AG09309 (cell line): ENCODE measurements at regions not wholly inside any gene's neighbourhood (a gene's known extent, or its start where the extent isn't known, plus 50 kb on each side); places are given as distances from the start of the nearest gene placed in this dataset.
"Not testable (repeated sequence)": the region's sequence is repeated elsewhere in the genome, so short reads cannot be mapped to it uniquely, and the experiment has no call there.

Source experiments
- DNase-seq: peaks from one replicate; pipeline ENCODE4 v3.0.0-alpha.2; 2010; ENCODE audit warnings: low read depth
- H3K4me3 ChIP-seq: 2 replicates; pipeline ENCODE4 v1.5.1; 2011; ENCODE audit warnings: mild to moderate bottlenecking, low read depth, low read length, moderate library complexity; ENCODE audit not compliant: control insufficient read depth
- TF ChIP-seq, protein P1 (sequence below): IDR thresholded peaks from 2 replicates; pipeline ENCODE4 v1.5.1; 2011; ENCODE audit warnings: mild to moderate bottlenecking, low read depth, low read length, inconsistent platforms; ENCODE audit not compliant: insufficient read depth, control insufficient read depth; ENCODE audit errors: missing control alignments

DNA sequence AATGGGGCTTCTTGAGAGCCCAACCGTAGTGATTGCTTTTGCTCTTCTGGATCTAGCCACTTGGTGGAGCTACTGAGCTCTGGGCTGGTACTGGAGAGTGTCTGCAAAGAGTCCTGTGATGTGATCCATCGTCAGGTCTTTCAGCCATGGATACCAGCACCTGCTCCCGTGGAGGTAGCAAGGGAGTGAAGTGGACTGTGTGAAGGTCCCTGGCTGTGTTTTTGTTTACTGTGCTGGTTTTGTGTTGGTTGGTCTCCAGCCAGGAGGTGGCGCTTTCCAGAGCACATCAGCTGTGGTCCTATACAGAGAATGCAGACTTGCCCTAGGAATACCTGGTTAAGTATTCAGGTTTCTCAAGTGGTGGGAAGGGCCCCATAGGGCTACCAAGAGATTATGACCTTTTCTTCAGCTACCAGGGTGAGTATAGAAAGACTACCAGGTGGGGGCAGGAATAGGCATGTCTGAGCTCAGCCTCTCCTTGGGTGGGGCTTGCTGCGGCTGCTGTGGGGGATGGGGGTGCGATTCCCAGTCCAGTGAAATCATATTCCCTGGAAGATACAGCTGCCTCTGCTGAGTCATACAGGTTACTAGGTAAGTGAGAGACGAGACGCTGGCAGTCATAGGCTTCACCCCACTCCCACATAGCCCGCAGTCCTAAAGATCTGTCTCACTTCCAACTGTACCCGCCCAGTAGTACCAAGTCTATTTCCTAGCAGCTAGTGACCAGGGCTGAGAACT, 733.7 kb downstream of the ZNF385D start:
- TF ChIP-seq, protein P1, sequence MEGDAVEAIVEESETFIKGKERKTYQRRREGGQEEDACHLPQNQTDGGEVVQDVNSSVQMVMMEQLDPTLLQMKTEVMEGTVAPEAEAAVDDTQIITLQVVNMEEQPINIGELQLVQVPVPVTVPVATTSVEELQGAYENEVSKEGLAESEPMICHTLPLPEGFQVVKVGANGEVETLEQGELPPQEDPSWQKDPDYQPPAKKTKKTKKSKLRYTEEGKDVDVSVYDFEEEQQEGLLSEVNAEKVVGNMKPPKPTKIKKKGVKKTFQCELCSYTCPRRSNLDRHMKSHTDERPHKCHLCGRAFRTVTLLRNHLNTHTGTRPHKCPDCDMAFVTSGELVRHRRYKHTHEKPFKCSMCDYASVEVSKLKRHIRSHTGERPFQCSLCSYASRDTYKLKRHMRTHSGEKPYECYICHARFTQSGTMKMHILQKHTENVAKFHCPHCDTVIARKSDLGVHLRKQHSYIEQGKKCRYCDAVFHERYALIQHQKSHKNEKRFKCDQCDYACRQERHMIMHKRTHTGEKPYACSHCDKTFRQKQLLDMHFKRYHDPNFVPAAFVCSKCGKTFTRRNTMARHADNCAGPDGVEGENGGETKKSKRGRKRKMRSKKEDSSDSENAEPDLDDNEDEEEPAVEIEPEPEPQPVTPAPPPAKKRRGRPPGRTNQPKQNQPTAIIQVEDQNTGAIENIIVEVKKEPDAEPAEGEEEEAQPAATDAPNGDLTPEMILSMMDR, result peak; percentile 20
- DNase-seq, result no peak
- no peak overlapping the region for H3K4me3 ChIP-seq

DNA sequence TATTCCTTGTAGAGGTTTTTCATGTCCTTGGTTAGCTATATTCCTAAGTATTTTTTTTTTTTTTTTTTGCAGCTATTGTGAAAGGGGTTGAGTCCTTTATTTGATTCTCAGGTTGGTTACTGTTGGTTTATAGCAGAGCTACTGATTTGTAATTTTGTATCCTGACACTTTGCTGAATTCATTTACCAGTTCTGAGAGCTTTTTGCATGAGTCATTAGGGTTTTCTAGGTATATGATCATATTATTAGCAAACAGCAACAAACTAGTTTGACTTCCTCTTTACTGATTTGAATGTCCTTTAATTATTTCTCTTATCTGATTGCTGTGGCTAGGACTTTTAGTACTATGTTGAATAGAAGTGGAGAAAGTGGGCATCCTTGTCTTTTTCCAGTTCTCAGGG, 737.4 kb downstream of the ZNF385D start:
- no peak for DNase-seq
- TF ChIP-seq, protein P1, result no peak

DNA sequence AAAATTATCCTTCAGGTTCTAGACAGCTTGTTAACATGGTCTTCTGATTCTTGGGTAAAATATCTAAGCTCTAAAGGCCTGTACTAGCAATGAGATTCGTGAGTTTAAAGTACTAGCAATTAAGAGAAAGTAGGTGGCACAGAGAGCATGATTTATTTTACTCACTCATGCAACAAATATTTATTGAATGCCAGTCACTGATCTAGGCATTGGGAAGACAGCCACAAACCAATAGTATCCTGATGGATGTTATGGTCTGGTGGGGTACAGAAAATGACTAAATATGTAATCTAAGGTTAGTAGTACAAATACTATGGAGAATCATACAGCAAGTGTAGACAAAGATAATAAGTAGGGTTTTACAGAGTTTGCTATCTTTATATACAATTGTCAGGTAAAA, 751.3 kb downstream of the ZNF385D start:
- TF ChIP-seq, protein P1, result no peak

More for the DNA sequence above, 737.4 kb downstream of the ZNF385D start:
- no peak overlapping the region for H3K4me3 ChIP-seq

DNA sequence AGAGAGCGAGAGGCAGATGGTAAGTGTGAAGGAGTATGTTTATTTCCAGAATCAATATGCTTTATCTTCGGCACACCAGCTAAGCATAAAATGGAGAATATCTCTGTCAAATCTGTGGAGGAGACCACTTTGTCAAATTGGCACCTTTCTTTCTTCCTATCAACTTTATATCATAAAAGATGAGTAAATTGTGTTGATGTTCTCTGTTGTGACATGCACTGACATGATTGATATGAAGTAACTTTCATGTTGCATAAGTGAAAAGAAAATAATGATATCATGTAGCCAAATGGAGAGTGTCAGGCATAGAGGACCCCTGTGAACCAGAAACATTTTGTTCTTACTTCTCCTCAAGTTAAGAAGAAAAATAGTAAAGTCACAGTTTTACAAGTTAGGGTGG, 753.8 kb downstream of the ZNF385D start:
- no peak for DNase-seq
- H3K4me3 ChIP-seq, result no peak overlapping the region
- TF ChIP-seq, protein P1, result no peak

More for the DNA sequence above, 751.3 kb downstream of the ZNF385D start:
- no peak for DNase-seq
- H3K4me3 ChIP-seq, result no peak overlapping the region

DNA sequence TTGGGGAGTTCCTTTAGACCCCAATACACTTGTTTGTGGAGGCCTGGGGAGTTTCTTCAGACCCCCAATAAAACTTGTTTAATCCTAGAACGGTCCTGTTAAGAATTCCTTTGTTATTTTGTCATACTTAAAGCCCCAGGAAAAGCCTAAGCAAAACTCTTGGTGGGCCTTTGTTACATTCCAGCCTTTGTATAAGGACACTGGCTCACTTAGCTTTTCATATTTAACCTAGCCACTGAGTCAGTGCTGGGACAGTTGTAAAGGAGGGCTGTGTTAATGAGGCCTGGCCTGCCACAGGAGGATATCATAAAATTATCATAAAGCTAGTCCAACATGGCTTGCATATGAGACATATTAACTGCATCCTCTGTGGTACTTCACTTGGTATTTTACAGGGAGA, 760.1 kb downstream of the ZNF385D start:
- no peak overlapping the region for H3K4me3 ChIP-seq

DNA sequence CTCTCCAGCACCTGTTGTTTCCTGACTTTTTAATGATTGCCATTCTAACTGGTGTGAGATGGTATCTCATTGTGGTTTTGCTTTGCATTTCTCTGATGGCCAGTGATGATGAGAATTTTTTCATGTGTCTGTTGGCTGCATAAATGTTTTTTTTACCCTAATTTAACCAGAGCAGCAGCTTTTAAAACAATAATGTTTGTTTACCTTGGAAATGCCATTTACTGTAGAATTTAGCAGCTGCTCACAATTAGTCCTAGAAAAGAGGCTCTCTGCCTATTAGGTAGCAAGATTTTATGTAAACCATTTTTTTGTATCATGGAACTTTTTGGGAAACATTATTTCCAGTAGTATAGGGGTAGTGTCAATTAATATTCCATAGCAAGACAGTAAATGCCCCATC, 761.4 kb downstream of the ZNF385D start:
- not testable (repeated sequence) for H3K4me3 ChIP-seq, DNase-seq

More for the DNA sequence above, 760.1 kb downstream of the ZNF385D start:
- DNase-seq, result no peak
- TF ChIP-seq, protein P1, result no peak

DNA sequence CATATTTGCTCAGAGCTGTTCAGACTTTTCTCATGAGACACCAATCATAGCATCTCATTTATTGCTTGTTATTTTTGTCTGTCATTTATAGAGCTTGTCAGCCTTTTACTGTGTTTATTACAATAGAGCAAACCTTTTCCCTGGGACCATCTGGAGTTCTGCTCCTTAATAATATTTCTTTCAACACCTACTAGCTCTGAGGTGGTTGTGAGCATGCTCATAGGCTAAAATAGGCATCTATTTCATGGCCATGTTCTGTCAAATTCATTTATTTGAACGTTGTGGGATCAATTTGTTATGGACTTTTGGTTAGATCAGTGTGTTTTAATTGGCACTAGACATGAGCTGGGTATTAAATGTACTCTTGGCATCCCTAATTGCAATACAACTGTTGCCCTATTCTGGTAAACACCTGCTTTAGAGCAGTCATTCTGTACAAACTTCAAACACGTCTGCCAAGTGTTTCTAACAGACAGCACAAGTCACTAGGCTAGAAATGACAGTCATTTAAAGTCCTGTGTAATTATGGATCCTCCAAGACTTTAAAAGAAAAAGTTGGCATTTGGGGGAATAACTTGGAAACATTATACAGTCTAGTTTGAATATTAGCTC, 766.3 kb downstream of the ZNF385D start:
- TF ChIP-seq, protein P1, result no peak
- no peak overlapping the region for H3K4me3 ChIP-seq
- DNase-seq, result no peak
